AG04449 (cell line): ENCODE measurements at regions not wholly inside any gene's neighbourhood (a gene's known extent, or its start where the extent isn't known, plus 50 kb on each side); places are given as distances from the start of the nearest gene placed in this dataset.

Experiments
- CTCF ChIA-PET: fragments of 350-600 bp; formaldehyde crosslinking; extraction: SDS; loops from one replicate; lab custom pipeline; 2021; ENCODE audit warnings: antibody characterized with exemption; lab: Yijun Ruan, JAX
- POLR2A ChIA-PET: fragments of 400-600, 350-600 bp; formaldehyde crosslinking; extraction: SDS; loops from one replicate; lab custom pipeline; 2020; ENCODE audit warnings: antibody characterized with exemption, inconsistent platforms; lab: Yijun Ruan, JAX
- DNase-seq: peaks from one replicate; pipeline ENCODE4 v3.0.0-alpha.2; 2010; ENCODE audit warnings: low read depth, low spot score
- H3K4me3 ChIP-seq: 2 replicates; pipeline ENCODE4 v1.5.1; 2011; ENCODE audit warnings: low read depth, mild to moderate bottlenecking, control low read depth, low read length
- CTCF ChIP-seq: IDR thresholded peaks from one replicate; pipeline ENCODE4 v1.5.1; 2011; ENCODE audit warnings: mild to moderate bottlenecking, moderate library complexity, low read length, control low read depth, inconsistent platforms; ENCODE audit not compliant: insufficient read depth; ENCODE audit errors: missing control alignments

- H3K4me3 ChIP-seq, result no peak overlapping the region
- no peak for TF ChIP-seq CTCF
- CTCF ChIA-PET, result no interaction called here
- no peak for DNase-seq
- POLR2A ChIA-PET, result no interaction called here
Measured at GRCh38 chr6:134714113-134714512, 235.8 kb downstream of the ALDH8A1 start.

- TF ChIP-seq CTCF, result no peak
- ChIA-PET POLR2A (no interaction called here), CTCF (interaction anchor here (0.9 to 1.7 kb wide), 3 partner anchors 28 to 538 kb away, joined by 3 to 8 read pairs (median 4); no protein-coding TSS in a partner anchor)
Measured at GRCh38 chr6:134712311-134712710, 237.6 kb downstream of the ALDH8A1 start.

DNA sequence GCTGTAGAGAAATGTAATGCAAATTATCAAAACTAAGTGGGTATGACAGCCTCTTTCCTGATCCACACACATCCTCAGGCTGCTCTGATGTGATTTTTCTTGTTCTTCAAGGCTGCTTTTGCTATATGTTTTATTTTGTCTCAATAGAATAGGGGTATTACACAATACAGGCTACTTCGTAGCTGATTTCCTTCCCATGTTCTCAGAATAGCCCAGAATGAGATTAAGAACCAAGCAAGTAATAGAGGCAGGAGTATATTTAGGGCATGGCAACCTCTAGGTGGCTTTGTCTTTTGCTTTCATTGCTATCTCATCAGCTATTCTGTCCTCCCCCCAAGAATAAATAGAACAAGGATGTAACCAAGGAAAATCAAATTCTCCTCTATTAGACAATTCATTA lies 241.8 kb downstream of the ALDH8A1 start:
- ChIA-PET POLR2A (no interaction called here), CTCF (interaction anchor here (1.2 to 1.3 kb wide), 2 partner anchors 9 to 11 kb away, joined by 3 to 4 read pairs; no protein-coding TSS in a partner anchor)
- TF ChIP-seq CTCF, result no peak
- DNase-seq, result no peak
- H3K4me3 ChIP-seq, result no peak overlapping the region

More at GRCh38 chr6:134712311-134712710, 237.6 kb downstream of the ALDH8A1 start:
- H3K4me3 ChIP-seq, result no peak overlapping the region
- DNase-seq, result no peak

DNA sequence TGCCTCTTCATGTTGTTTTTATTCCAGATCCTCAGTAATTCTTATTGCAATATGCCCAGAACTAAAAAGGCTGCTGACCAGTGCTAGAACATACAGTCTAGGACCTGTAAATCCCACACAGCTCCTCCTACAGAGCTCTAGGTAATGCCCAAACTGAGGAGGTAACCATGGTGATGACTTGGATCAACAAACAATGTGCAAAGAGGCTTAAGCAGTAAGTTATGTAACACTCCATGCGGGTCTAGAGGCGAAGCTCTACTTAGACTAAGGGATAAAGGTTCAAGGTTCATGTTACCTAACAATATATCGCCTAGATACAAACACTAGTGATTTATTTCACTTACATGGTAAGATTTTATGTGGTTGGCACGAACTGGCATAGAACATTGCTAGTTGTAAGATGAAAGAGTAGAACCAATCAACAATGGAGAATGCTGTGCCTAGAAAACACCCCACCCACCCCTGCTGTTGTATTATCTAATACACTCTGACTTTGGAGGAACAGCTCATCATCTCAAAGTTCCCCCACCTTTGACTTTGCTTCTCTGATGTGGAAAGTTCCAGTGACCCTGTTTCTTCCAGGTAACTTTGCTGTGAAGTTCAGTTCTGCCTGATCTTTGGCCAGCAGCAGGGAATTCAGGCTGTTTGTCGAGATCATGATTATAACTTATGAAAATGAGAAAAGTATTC lies 242.4 kb downstream of the ALDH8A1 start:
- H3K4me3 ChIP-seq, result no peak overlapping the region
- POLR2A ChIA-PET, result interaction anchor here (0.7 to 1.0 kb wide), 3 partner anchors 17 to 285 kb away, joined by 3 read pairs; no protein-coding TSS in a partner anchor
- DNase-seq, result no peak
- CTCF ChIA-PET, result interaction anchor here (1.2 to 1.4 kb wide), 3 partner anchors 10 to 529 kb away, joined by 3 to 4 read pairs (median 4); no protein-coding TSS in a partner anchor
- no peak for TF ChIP-seq CTCF

GRCh38 chr6:134706806-134707205 lies 243.1 kb downstream of the ALDH8A1 start:
- no peak overlapping the region for H3K4me3 ChIP-seq
- no peak for TF ChIP-seq CTCF
- POLR2A ChIA-PET, result interaction anchor here (0.7 to 1.0 kb wide), 3 partner anchors 18 to 284 kb away, joined by 3 read pairs; no protein-coding TSS in a partner anchor
- CTCF ChIA-PET, result interaction anchor here (1.2 to 1.8 kb wide), 4 partner anchors 11 to 529 kb away, joined by 3 to 7 read pairs (median 4); no protein-coding TSS in a partner anchor
- no peak for DNase-seq

DNA sequence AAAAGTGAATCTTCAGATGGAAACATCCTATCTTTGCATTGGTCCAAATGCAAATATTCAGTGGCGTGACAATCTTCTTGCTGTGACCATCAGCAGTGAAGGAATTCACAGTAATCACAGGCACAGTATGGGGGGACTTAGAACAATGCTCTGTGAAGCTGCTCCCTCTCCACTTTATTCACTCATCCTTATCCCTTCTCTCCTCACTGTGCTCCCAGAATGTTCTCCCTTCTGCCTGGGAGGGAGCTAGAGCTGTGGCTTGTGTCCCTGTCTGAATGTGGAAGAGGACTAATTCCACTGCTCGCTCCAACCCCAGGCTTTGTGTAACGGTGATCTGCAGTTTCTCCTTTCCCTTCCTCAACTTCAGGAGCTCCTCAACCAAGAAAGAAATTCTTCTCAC lies 243.7 kb downstream of the ALDH8A1 start:
- DNase-seq, result no peak
- CTCF ChIA-PET, result interaction anchor here (0.8 to 1.8 kb wide), 4 partner anchors 15 to 528 kb away, joined by 3 to 7 read pairs (median 4); no protein-coding TSS in a partner anchor
- POLR2A ChIA-PET, result no interaction called here
- no peak overlapping the region for H3K4me3 ChIP-seq
- no peak for TF ChIP-seq CTCF
